ENCODE measurements at regions not wholly inside any gene's neighbourhood (a gene's known extent, or its start where the extent isn't known, plus 50 kb on each side); places are given as distances from the start of the nearest gene placed in this dataset.

DNA sequence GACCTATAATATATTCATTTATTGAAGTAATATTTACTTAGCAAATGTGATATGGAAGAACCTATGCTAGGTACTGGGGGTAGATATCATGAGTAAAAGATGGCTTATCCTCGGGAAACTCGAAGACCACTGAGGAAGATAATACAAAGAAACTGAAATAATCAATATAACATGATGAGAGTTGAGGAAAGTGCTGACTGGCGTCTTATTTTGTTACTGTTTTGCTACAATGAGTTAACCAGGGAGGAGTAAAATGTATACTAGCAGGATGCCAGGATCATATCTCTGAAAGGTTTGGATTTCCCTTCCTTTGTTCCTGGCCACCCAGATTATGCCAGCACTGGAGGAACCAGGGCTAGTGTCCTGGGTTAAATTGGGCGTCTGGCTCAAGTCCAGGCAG, 111.7 kb upstream of the SPATS2L start:
- TF ChIP-seq CTCF (IDR thresholded peaks at IDR 0.05) (no peak), EZH2 (IDR thresholded peaks at IDR 0.05; ENCODE audit: borderline replicate concordance, insufficient read depth, low read depth, low read length, poor library complexity, severe bottlenecking) (no peak)

Data from B cell (primary cell).